SIG-M5 treated with dmso at 0.1 percent for 504 hours (cell line): ENCODE measurements at regions not wholly inside any gene's neighbourhood (a gene's known extent, or its start where the extent isn't known, plus 50 kb on each side); places are given as distances from the start of the nearest gene placed in this dataset.

ENCODE experiments used
- DNase-seq: peaks from one replicate; lab custom pipeline; 2025; ENCODE audit not compliant: unreplicated experiment; lab: John Stamatoyannopoulos, UW

GRCh38 chr1:55854911-55855310 is 639.7 kb upstream of the USP24 start:
- DNase-seq: no peak

GRCh38 chr1:55848906-55849305 is 633.7 kb upstream of the USP24 start:
- DNase-seq: no peak

DNA sequence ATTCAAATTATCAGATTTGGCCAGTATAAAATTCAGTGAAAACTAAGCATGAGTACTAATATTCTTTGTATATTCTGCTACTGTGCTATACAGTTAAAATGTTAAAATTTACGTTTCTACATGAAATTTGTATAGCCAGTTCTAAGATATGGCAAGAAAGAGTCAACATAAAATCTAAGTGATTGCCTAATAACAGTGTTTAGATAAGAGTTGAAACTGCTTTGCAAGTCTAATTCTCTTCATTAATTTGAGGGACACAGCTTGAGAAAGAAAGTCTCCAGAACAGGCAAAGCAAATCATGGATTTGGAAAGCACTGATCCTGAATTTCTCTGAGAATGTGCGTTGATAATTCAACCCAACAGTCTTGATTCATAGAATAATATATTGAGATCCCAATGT is 630.9 kb upstream of the USP24 start:
- DNase-seq: no peak

DNA sequence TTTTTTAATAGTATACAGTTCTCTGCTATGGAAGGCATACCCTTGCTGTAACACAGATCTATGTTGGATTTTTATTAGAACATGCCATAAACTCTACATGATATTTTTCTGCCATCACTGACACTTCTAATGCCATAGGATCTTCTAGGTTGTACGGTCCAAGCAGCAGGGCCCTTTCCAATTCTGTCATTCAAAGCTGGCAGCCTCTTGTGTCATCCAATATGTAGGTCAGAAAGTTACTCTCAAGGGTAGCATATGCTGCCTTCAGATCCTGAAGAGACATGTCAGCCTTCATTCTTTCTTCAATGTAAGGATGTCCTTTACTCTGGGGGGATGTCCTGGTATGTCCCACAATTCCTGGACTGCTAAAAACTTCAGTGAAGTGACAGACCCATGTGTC is 629.2 kb upstream of the USP24 start:
- DNase-seq: no peak

- no peak for DNase-seq
Measured at GRCh38 chr1:55839626-55840025, 624.5 kb upstream of the USP24 start.

- no peak for DNase-seq
Measured at GRCh38 chr1:55839221-55839620, 624.1 kb upstream of the USP24 start.

DNA sequence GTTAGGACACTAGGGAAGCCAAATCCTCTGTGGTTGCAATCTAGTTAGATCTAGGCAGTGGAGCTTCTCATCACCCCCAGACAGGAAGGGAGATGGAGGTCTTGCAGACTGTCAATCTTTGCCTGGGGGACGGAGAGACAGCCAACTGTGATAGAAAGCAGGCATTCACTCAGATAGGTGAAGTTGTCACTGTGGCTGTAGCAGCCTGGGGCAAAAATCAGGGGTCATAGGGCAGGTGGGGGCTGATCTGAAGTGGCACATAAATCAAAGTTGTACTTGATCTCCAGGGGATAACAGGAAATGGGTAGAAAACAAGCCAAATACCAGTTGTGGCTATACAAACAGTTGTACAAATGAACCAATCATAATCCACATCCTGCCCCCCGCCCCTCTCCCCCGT is 620.9 kb upstream of the USP24 start:
- DNase-seq: no peak

DNA sequence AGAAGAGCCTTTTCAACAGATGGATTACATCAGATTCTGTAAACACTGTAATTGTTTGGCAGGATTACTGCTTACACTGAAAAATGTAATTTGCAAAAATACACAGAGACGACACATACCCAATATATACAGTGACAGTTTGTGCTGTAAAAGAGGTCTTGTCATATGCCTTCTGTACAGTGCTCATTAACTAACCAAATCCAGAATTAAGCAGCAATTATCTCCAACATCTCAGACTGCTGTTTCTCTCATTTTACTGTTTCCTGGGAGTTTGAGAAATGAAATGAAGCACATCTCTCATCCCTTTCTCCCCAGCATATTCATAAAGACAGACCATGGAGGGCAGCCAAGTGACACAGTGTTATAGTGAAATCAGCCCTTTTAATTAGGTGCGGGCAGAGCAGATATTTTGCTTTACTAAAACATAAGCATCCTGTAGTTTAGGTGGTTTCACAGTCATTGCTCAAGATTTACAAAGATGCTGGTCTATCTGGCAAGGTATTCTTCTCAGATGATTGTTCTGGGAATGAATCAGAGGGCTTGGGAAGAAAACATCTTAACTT is 618.4 kb upstream of the USP24 start:
- no peak for DNase-seq

DNA sequence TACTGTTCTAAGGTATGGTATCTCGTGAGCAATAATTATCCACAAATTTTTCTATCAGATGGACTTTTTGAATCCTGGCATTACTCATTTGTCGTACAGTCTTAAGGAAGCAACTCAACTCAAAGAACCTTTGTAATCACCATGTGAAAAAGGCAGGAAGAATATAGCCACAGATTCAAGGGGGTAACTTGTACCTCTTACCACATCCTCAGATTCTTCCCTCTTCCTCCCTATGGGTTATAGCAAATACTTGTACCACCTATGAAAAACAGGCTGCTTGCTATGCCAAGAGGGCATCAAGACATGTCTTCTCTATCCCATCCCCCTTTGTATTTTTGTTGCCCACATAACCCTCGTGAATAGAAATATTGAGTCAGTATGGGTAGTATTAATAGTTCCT is 616.6 kb upstream of the USP24 start:
- no peak for DNase-seq

- DNase-seq: no peak
Measured at GRCh38 chr1:55828044-55828443, 612.9 kb upstream of the USP24 start.

DNA sequence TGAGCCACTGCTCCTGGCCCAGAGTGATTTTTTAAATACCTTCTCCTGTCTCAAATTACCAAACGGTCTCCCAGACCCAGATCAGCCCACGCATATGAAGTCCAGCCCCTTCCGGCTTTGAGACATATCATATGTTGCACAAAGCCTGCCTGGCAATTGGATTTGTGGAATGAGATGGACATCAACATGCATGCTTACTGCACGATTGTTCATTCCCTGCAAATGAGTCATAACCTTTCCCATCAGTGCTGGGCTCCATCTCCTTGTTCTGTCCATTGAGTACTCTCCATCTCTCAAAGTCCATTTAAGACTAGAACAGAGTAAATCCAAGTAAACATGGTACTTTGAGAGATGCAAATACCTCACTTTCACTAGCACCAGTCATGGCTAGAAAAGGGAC is 612.2 kb upstream of the USP24 start:
- DNase-seq: no peak

- no peak for DNase-seq
Measured at GRCh38 chr1:55826381-55827080, 611.4 kb upstream of the USP24 start.

DNA sequence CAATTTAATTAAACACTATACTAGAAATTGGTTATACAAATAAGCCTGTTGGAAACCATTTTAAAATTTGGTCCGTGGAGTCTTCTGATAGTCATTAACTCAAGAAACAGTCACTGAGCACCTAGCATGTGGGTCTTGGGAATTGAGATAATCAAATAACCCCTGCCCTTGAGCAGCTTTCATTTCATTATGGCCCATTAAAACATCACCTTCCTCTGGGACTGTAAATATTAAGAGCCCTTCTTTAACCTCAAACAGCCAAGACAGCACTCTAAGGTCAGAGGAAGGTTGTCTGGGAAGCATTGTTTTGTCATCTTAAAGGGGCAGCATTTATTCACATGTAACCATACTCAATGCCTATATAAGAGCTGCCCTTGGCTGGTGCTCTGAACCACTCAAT is 610.3 kb upstream of the USP24 start:
- no peak for DNase-seq

- no peak for DNase-seq
Measured at GRCh38 chr1:55824251-55824640, 609.1 kb upstream of the USP24 start.

- no peak for DNase-seq
Measured at GRCh38 chr1:55823541-55824250, 608.5 kb upstream of the USP24 start.

- no peak for DNase-seq
Measured at GRCh38 chr1:55822891-55823290, 607.7 kb upstream of the USP24 start.

DNA sequence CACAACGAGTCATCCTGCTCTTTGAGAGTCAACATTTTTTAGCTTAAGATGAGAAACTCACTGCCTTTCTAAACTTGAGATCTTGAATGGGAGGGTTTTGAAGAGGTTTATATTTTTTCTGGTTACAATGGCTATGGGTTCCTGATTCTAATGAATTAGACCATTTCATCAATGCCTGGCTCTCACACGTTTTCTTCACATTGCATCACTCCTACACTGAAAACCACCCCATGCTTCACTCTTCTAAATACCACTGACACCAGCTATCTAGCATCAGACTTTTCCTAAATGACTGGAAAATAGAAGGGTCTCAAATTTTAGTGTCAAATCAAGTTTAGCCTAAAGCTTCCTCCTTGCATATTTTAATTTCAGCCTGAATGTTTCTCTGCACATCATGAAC is 606.1 kb upstream of the USP24 start:
- DNase-seq: no peak

- DNase-seq: no peak
Measured at GRCh38 chr1:55820501-55820900, 605.3 kb upstream of the USP24 start.

DNA sequence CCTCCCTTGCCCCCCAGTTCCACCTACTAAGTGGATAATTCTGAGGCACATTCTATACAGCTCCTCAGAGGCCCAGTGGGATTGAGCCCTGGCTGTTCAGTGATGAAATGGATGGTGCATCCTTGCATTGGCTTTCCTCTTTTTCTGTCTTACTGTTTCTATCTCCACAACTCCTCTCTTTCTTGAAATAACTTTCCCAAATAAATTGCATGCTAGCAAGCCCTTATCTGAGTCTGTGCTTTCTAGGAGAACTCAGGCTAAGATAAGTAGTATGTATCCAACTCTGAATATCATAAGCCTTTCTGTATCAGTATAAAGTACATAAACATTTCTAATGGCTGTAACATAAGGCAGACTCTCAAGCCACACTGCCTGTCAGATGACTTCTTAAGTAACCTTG is 603.8 kb upstream of the USP24 start:
- DNase-seq: no peak

- DNase-seq: no peak
Measured at GRCh38 chr1:55816456-55817426, 601.6 kb upstream of the USP24 start.

DNA sequence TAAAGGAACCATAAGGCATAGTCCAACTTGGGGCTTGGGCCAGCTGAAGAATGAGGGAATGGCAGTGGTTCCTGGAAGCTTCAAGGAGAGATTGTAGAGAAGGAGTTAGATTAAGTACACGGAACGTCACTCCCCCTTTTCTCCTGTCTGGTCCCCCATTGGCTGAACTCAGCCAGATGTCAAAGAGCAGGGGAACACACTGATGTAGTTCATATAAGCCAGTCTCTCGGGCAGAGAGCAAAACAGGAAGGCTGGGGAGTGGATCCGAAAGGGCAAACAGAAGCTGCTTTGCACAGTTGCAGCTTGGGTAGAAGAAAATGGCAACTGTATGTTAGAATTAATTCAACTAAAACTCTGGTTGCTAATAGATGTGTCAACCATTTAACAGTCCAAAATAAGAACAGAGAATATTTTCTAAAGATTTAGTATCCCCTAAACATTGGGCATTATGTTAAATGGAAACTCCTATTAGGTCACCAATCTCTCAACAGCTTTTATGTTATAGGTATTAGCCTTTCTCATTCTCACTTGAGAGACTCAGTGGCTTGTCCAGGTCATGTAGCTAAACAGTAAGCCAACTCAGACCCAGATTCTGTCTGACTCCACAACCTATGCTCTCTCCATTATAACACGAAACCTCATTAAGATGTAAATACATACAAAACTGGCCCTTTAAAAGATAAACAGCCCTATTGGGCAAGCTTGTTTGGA is 600.7 kb upstream of the USP24 start:
- no peak for DNase-seq
